T follicular helper cell (primary cell): ENCODE measurements at regions not wholly inside any gene's neighbourhood (a gene's known extent, or its start where the extent isn't known, plus 50 kb on each side); places are given as distances from the start of the nearest gene placed in this dataset.

Experiments used
- DNase-seq: peaks from one replicate; pipeline ENCODE4 v3.0.0-alpha.2; 2020; ENCODE audit warnings: low read depth

DNA sequence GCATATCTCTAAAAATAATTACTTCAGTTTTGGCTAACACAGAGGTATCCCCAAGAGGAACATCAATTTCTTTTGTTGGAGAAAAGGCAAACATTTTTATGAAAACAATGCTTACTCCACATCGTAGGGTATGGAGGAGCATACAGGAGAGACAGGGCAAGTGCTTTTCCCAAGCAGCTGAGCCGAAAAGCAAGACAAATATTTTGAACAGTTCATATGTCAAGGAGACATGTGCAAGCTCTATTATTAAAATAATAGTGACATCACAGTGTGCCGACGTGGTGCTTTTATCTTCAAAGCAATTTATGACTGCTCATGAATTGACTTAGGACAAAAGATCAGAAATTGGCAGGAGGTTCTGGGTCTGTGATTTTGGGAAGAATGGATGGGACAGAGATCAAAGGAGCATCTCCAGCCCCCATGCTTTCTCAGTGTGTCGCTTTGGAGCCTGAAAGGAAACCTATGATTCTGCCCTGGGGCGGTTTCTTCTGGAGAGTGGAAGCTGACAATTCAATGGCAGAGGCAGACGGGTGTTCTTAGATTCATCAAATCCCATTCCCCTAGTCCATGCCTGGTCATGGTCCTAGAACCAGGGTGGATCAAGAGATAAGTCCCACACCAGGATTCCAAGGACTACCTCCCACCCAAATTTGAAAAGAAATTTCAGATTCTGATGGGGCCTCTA lies 97.1 kb downstream of the JCAD start:
- no peak for DNase-seq

DNA sequence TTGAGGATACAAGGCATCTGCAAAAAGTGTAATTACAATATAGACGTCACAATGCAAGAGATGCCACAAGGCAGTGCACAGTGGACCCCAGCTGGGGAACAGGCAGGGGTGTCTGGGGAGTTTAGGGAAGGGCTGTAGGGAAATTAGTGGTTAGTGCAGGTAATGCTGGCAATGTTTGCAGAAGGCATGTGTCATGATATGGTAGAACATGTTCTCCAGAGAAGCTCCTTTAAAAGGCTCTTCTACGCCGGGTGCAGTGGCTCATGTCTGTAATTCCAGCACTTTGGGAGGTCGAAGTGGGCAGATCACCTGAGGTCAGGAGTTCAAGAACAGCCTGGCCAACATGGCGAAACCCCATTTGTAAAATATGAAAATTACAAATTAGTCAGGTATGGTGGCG lies 98.0 kb downstream of the JCAD start:
- DNase-seq = no peak

- no peak for DNase-seq
Measured at GRCh38 chr10:29960261-29960660, 99.1 kb downstream of the JCAD start.

- DNase-seq = no peak
Measured at GRCh38 chr10:29959586-29959985, 99.8 kb downstream of the JCAD start.

DNA sequence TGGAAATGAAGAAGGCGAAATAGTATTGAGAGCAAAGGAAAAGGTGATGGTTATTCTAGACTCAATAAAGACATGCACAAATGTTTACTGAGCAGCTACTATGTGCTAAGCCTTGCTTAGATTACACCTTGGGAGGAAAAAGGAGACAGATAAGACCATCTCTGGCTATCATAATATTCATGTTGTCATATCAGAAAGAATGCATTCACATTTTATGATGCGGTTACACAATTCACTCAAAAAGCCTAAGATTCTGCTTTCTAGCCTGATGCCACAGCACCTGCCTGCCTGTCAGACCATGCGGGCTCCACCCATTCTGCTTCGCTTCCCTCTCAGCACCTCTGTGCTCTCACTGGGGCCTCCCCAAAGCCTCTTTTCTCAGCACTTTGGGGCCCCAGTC lies 100.9 kb downstream of the JCAD start:
- no peak for DNase-seq

DNA sequence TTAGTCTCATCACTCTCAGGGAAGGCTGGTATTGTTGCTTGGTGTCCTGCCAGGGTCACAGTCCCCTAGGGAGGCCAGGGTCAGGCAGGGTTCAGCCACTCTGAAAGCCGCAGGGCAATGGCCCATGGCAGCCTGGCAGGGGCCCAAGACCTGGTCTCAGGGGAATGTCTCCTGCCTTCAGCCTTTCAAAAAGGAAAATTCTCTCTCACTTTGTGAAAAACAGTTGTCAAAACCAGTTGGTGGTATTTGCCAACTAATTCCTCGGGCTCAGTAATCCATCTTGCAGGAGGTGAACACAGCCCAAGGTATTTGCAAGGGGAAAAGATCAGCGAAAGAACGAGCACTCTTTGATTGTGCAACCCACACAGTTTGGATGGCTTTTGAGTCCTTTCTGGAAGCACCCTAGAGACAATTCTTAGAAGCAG lies 101.5 kb downstream of the JCAD start:
- DNase-seq = no peak

DNA sequence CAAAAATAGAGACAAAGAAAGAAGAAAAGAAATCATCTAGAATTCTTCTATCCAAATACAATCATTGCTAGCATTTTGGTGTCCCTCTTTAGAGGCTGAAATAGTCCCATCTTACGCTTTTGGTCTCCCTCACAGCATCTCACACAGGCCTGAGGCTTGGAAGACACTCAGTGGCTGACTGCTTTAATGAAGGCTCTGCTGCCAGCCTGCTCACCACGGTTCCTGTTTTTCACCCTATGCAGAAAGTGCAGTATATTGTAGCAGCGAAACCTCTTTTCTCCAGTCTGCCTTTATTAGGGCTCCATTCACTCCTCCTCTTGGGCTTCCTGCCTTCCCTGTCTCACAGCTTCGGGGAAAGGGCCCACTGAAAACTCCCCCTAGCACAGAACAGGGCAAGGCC lies 102.2 kb downstream of the JCAD start:
- no peak for DNase-seq

DNA sequence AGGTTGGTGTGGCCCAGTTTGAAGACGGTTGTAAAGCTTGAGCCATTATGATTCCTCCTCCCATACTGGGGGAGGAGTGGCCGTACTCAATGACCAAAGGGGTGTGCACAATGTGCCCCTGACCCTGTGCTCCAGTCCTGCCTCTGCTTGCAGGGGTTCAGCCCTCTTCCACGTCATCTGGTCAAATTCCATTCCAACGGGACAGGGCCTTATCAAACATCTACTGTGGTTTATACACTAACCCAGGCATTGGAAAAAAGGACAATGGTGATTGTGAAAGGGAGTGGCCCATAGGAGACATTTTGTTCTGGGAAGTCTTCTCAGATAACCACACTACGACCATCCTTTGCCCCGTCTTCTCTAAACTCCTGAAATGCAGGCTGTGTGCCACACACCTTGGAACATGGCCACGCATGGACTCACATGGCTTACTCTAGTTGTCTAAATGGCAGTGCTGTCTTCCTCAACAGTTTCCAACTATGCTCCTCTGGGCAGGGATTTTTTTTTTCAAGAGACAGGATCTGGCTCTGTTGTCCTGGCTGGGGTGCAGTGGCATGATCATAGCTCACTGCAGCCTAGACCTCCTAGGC lies 103.0 kb downstream of the JCAD start:
- no peak for DNase-seq

GRCh38 chr10:29955329-29955935 lies 104.0 kb downstream of the JCAD start:
- no peak for DNase-seq

- no peak for DNase-seq
Measured at GRCh38 chr10:29951441-29951931, 107.9 kb downstream of the JCAD start.

DNA sequence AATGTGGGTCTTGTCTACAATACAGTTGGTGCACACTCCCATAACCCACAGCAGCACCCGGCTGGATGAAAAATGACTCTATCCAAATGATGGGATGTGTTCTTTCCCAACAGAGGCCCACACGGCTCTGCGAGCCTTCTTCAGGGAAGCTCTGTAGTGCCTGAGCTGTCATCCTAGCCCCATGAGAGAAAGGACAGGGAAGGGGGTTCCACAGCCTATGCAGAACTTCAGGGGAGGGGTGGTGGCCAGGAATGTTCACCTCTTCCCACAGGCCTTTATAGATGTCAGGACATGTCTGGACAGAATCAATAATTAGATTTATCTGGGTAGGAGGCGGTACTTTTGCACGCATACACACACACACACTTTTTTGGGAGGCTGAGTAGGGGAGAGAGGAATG lies 109.0 kb downstream of the JCAD start:
- no peak for DNase-seq

GRCh38 chr10:29949411-29950011 lies 109.9 kb downstream of the JCAD start:
- DNase-seq = no peak

GRCh38 chr10:29948881-29949355 lies 110.5 kb downstream of the JCAD start:
- DNase-seq = no peak

- DNase-seq = no peak
Measured at GRCh38 chr10:29947701-29948060, 111.7 kb downstream of the JCAD start.

DNA sequence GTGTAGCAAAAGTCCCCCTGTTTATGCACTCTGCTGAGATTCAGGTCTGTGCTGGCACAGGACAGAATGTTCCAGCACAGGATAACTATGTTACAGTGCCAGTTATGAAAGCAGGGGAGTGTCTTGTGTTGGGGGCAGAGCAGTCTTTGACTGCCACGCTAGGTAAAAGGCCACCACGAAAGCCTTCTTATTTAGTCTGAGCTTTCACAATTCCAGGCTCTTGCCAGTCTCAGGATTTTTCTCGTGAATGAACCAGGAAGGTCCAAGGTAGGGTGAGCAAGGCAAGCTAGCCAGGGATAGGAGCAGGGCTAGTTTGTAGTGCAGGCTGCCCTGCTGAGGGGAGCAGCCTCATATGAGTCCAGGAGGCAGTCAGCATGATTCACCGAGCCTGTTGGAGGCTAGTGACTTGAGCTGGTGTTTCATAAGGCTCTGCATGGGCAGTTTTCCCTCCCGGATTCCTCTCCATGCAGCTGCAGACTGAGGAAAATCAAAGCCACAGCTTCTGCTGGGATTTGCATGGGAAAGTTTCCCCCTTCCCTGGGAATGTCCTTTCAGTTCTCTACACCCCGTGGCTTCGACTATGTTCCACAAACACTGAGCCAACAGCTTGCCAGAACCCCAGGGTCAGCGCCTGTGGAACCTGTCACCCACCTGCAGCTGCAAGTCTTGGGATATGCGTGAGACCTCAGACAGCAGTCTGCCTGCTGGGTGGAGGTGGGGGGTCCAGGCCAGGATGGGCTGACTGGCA lies 112.3 kb downstream of the JCAD start:
- no peak for DNase-seq

DNA sequence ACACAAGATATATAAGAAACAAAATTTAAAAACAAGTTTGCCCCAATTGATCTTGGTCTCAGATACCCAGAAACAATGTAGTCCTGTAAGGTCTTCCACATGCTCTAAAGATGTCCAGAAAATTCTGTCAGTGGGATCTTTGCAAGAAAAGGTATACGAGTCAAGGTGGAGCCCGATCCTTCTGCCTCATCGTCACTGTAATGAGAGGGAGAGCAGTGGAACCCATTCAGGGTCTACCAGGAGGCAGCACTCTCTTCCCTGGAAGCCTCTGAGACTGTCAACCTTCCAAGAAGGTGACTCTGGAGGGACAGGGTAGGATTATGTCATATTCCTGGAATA lies 112.8 kb downstream of the JCAD start:
- DNase-seq = no peak

DNA sequence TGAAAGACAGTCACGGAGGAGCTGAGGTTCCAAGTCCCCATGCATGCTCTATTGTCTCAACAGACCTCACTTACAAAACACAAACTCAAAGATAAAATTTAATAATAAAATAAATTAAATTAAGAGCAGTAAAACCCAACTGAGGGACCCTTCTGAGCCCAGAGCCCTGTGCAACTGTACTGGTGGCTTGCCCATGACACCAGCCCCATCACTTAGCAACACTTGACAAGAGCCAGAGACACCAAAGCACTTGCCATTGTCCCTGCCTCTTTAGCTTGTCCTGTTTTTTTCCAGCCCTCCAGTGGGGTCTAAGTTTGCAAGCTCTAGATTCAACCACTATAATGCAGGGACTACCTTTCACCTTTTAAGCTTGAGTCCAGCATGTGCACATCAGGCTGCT lies 117.9 kb downstream of the JCAD start:
- no peak for DNase-seq

- DNase-seq = no peak
Measured at GRCh38 chr10:29932991-29933390, 126.4 kb downstream of the JCAD start.

GRCh38 chr10:29931833-29932232 lies 127.6 kb downstream of the JCAD start:
- DNase-seq = no peak

DNA sequence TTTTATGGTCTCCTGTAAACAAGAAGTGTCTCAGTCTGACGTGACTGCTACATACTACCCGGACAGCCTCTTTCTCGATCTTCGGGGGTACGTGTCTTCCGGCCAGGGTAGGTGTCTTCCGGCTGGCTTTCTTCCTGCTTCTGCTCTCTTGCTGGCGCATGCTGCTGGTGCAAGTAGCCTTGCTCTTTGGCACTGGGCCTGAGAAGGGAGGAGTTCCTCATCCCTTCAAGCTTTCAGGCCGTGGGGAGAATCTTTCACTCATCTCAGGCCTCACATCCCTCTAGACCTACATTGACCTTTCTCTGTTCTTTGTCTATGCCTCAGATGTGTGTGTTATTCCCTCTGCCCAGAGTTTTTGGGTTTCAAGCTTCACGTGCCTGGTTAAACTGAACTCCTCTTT lies 130.4 kb downstream of the JCAD start:
- no peak for DNase-seq

GRCh38 chr10:29926693-29927048 lies 132.7 kb downstream of the JCAD start:
- DNase-seq = no peak
